GM18867 (cell line): ENCODE measurements at regions not wholly inside any gene's neighbourhood (a gene's known extent, or its start where the extent isn't known, plus 50 kb on each side); places are given as distances from the start of the nearest gene placed in this dataset.

Experiments used
- ATAC-seq: cut with Tn5 transposase; IDR thresholded peaks from one replicate; pipeline ENCODE4 v1.9.1; 2021; ENCODE audit warnings: mild to moderate bottlenecking, moderate library complexity; ENCODE audit not compliant: unreplicated experiment

- ATAC-seq: peak; percentile 76
Observed at GRCh38 chr2:147231607-147232006, 613.2 kb upstream of the ACVR2A start.

- no peak for ATAC-seq
Observed at GRCh38 chr2:147231081-147231480, 613.7 kb upstream of the ACVR2A start.

DNA sequence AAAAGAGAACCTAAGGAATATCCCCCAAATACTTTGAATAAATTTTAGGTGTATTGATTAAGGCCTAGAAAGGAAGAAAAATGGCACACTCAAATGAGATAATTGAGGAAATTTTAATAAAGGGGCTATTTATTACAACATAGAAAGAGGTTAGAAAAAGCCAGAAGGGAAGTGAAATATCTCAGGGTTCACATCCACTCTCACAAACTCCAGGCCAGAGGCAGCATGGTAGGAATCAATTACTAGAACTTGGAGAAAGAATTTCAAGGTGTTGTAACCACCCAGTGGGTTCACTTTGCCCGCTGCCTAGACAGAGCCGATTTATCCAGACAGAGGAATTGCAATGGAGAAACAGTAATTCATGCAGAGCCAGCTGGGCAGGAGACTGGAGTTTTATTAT is 617.5 kb upstream of the ACVR2A start:
- ATAC-seq: no peak

GRCh38 chr2:147224070-147224469 is 620.8 kb upstream of the ACVR2A start:
- ATAC-seq: no peak

DNA sequence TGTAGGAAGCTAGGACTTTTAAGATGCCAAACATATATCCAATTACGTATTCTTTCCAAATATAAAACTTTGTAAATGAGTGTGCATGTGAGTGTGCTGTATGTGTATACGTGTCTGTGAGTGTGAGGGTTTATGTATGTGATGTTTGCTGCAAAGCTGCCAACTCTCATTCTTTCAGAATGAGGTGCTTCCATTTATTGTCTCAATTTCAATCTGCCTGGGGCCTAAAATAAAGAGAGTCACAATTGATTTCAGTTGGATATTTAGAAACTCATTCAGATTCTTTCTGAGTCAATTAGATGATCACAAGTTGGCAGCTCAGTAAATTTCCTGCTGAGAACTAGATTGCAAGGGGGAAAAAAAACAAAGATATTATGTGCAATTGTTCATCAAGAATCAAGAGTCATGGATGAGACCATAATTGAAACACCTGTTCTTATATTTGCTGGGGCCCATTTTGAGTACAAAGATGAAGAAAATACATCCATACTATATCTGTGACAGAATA is 621.2 kb upstream of the ACVR2A start:
- ATAC-seq: no peak

DNA sequence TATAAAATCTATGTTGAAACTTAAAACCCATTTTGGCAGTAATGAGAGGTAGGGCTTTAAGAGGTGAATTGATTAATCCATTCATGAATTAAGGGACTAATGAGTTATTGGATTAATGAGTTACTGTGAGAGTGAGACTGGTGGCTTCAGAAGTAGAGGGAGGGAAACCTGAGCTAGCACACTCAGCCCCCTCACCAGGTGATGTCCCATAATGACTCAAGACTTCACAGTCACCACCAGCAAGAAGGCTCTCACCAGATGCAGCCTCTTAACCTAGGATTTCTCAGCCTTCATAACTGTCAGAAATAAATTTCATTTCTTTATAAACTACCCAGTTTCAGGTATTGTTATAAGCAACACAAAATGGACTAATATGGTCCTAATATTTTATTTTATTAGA is 621.7 kb upstream of the ACVR2A start:
- peak; percentile 84 for ATAC-seq

DNA sequence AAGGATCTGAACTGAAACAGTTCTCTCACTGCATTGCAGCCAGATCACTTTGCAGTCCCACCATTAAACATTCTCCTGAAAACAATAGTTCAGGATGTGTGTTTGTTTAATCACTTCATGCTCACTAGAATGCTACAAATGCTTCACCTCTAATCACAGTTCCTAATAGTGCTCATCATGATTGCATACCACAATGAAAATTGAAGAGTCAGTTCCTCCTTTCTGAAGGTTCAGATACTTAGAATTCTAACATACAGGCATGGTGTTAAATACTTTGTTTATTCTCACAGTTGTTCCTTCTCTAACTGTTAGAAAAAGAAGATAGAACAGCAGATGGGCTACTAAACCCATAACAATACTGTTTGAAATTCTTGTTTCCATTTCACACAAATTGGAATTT is 622.3 kb upstream of the ACVR2A start:
- ATAC-seq: peak; percentile 80

- ATAC-seq: no peak
Observed at GRCh38 chr2:147214914-147215313, 629.9 kb upstream of the ACVR2A start.

- no peak for ATAC-seq
Observed at GRCh38 chr2:147211484-147211883, 633.3 kb upstream of the ACVR2A start.

DNA sequence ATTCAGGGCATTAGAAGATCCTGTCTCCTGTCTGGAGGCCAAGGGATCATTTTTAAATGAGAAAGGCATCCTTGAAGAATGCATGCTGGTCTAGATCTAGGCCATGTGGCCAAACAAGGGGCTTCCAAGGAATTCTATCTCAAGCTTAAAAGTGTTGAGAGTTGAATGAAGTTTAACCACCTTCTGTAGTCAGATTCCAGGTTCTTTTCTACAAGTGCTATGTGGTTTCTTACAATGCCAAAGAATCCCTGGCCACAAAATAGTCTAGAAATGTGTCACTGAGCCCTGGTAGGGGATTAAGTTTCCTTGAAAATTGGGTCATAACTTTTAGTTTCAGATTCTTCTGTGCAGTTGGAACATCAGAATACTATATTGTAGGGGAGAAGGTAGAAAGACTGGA is 640.7 kb upstream of the ACVR2A start:
- no peak for ATAC-seq

DNA sequence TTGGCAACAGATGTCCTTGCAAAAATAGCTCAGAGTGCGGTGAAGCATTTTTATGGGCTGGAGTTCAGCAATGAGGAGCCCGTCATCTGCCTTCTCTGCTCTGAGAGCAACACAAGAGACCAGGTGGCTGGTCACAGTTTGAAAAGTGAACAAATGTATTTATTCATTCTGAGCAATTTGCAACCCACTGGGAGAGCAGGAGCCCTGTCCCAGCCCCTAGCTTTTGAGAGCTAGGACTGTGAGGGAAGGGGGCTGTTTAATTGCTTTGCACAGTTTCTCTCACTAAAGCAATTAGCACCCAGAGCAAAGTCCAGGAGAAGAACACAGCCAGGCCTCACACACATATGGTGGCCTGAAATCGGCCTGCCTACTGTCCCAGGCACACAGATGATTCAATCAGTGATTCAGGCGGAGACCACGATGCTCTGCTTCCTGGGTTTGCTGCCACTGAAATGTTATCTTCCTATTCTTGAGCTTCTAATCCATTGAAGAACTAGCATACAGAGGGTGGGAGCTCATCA is 646.1 kb upstream of the ACVR2A start:
- ATAC-seq: peak; percentile 39

GRCh38 chr2:147197754-147198483 is 646.9 kb upstream of the ACVR2A start:
- no peak for ATAC-seq

DNA sequence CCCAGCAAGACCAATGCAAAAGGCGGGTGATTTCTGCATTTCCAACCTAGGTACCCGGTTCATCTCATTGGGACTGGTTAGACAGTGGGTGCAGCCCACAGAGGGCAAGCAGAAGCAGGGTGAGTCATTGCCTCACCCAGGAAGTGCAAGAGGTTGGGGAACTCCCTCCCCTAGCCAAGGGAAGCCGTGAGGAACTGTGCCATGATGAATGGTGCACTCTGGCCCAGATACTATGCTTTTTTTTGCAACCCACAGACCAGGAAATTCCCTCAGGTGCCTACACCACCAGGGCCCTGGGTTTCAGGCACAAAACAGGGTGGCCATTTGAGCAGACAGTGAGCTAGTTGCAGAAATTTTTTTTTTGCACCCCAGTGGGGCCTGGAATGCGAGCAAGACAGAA is 662.6 kb upstream of the ACVR2A start:
- peak; percentile 71 for ATAC-seq

- peak; percentile 55 for ATAC-seq
Observed at GRCh38 chr2:147181351-147182029, 663.3 kb upstream of the ACVR2A start.

DNA sequence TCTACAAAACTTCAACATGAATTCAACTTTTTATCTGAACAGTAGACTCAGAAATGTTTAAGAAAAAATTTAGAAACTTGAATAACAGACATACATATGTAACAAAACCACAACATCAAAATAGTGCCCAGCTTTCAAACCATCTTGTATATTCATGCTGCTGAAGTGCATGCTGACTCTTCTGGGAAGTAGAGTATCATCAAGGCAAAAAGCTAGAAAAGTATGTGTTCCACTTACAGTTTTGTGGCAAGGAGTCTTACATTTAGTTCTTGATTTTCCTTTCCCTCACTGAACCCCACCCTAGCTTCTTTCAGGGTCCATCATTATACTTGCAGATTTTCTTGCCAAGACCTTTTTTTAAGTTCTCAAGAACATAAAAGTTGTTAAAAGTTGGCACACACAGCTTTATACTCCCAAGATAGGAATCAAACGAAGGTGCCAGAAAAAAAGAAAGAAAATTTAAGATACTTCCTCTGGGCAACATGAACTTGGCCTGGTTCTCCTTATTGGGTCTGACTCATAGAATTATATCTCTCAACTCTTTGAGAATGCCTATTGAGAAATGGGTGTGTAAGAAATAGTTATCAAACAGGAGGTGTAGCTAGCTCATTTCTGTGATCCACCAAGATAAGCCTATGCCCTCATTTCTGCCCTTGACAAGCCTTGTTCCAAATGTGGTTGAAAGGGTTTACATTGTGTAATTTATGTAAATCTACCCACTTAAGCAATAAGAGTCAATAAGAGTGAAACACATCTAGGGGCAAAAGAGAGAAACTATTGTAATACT is 667.6 kb upstream of the ACVR2A start:
- ATAC-seq: no peak

DNA sequence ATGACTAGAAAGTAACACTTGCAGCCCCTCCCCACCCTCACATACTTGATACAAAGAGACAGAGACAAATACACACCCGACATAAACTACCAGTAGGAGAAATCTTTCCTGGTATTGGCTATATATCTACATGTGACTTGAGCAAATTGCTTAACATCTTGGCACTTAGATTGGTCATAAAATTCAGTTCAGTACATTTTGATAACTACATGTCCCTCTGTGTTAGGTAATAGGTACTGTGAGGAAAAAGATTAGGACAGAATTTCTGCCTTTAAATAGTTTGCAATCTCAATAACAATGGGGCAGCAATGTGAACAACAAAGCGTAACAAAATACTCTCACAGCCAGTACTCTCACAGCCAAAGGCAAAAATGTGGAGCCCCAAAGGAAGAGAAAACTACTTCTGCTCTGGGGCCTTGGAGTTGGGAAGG is 670.0 kb upstream of the ACVR2A start:
- no peak for ATAC-seq

DNA sequence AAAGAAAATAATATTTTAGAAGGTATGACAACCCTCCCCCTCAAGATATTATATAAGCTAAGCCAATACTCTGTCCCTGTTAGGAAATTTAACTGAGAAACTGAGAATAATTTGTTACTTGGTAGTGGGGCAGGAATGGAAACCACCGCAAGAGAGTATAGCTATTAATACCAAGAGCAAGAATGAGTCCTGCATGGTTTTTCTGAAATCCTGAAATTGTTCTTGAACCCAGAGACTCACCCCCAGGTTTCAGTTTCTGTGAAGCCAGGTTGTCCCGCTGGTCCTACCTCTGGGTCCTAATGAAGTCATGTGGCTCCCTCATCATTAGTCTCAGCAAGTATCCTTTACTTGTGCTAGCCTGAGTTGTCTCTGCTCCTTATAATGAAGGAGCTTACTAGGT is 671.0 kb upstream of the ACVR2A start:
- ATAC-seq: no peak

- no peak for ATAC-seq
Observed at GRCh38 chr2:147173189-147173581, 671.6 kb upstream of the ACVR2A start.

GRCh38 chr2:147172493-147173188 is 672.2 kb upstream of the ACVR2A start:
- ATAC-seq: no peak

- no peak for ATAC-seq
Observed at GRCh38 chr2:147171941-147172340, 672.9 kb upstream of the ACVR2A start.

GRCh38 chr2:147170932-147171331 is 673.9 kb upstream of the ACVR2A start:
- no peak for ATAC-seq
